H9 (cell line): ENCODE measurements at regions not wholly inside any gene's neighbourhood (a gene's known extent, or its start where the extent isn't known, plus 50 kb on each side); places are given as distances from the start of the nearest gene placed in this dataset.

Experiments used
- DNase-seq: peaks from one replicate; pipeline ENCODE4 v3.0.0-alpha.2; 2017
- H2AFZ ChIP-seq: one replicate; pipeline ENCODE4 v1.6.1; 2013; ENCODE audit warnings: mild to moderate bottlenecking, low read length, control low read depth, moderate library complexity
- H2AK5ac ChIP-seq: 2 replicates; pipeline ENCODE4 v1.6.1; 2013; ENCODE audit warnings: low read length, control low read depth, mixed read lengths; ENCODE audit not compliant: insufficient read length
- H2BK120ac ChIP-seq: one replicate; pipeline ENCODE4 v1.6.1; 2013; ENCODE audit warnings: low read depth, mild to moderate bottlenecking, low read length, control low read depth, inconsistent platforms; ENCODE audit not compliant: poor library complexity, severe bottlenecking
- H2BK12ac ChIP-seq: 2 replicates; pipeline ENCODE4 v1.6.1; 2013; ENCODE audit warnings: low read length, control low read depth, mixed read lengths, low read depth; ENCODE audit not compliant: insufficient read length
- H2BK15ac ChIP-seq: 2 replicates; pipeline ENCODE4 v1.6.1; 2013; ENCODE audit warnings: low read depth, low read length, control low read depth
- H2BK20ac ChIP-seq: one replicate; pipeline ENCODE4 v1.6.1; 2013; ENCODE audit warnings: low read depth, mild to moderate bottlenecking, low read length, control low read depth, inconsistent platforms; ENCODE audit not compliant: poor library complexity, severe bottlenecking
- H2BK5ac ChIP-seq: 2 replicates; pipeline ENCODE4 v1.6.1; 2013; ENCODE audit warnings: low read length, control low read depth, mixed read lengths; ENCODE audit not compliant: insufficient read length
- H3K14ac ChIP-seq: 2 replicates; pipeline ENCODE4 v1.6.1; 2013; ENCODE audit warnings: low read length, control low read depth; ENCODE audit not compliant: insufficient read depth
- H3K18ac ChIP-seq: 2 replicates; pipeline ENCODE4 v1.6.1; 2013; ENCODE audit warnings: low read depth, mild to moderate bottlenecking, mixed read lengths, low read length, control low read depth; ENCODE audit not compliant: insufficient read length
- H3K23ac ChIP-seq: 2 replicates; pipeline ENCODE4 v1.6.1; 2013; ENCODE audit warnings: low read length, control low read depth, mixed read lengths, low read depth; ENCODE audit not compliant: insufficient read length
- H3K23me2 ChIP-seq: 2 replicates; pipeline ENCODE4 v1.6.1; 2013; ENCODE audit warnings: low read depth, mild to moderate bottlenecking, mixed read lengths, low read length, control low read depth; ENCODE audit not compliant: insufficient read length, poor library complexity, severe bottlenecking
- H3K27ac ChIP-seq: 2 replicates; pipeline ENCODE4 v1.5.1; 2013; ENCODE audit warnings: low read length, control low read depth, mixed read lengths, low read depth; ENCODE audit not compliant: insufficient read length
- H3K27me3 ChIP-seq: 2 replicates; pipeline ENCODE4 v1.6.1; 2013; ENCODE audit warnings: low read length, control low read depth, inconsistent platforms; ENCODE audit not compliant: insufficient read depth
- H3K4ac ChIP-seq: 2 replicates; pipeline ENCODE4 v1.6.1; 2013; ENCODE audit warnings: low read depth, mild to moderate bottlenecking, control low read depth, inconsistent platforms, low read length, moderate library complexity
- H3K4me1 ChIP-seq: 2 replicates; pipeline ENCODE4 v1.6.1; 2013; ENCODE audit warnings: low read length, control low read depth, inconsistent platforms; ENCODE audit not compliant: insufficient read depth
- H3K4me2 ChIP-seq: 2 replicates; pipeline ENCODE4 v1.6.1; 2013; ENCODE audit warnings: low read length, control low read depth, mixed read lengths; ENCODE audit not compliant: insufficient read length, insufficient read depth
- H3K56ac ChIP-seq: 2 replicates; pipeline ENCODE4 v1.6.1; 2013; ENCODE audit warnings: low read depth, mild to moderate bottlenecking, mixed read lengths, low read length, control low read depth; ENCODE audit not compliant: insufficient read length
- H3K79me1 ChIP-seq: 2 replicates; pipeline ENCODE4 v1.6.1; 2013; ENCODE audit warnings: low read depth, mild to moderate bottlenecking, moderate library complexity, low read length, control low read depth, inconsistent platforms; ENCODE audit not compliant: insufficient read depth, poor library complexity, severe bottlenecking
- H3K79me2 ChIP-seq: 2 replicates; pipeline ENCODE4 v1.6.1; 2013; ENCODE audit warnings: low read length, control low read depth, inconsistent platforms; ENCODE audit not compliant: insufficient read depth
- H3K9ac ChIP-seq: 2 replicates; pipeline ENCODE4 v1.6.1; 2013; ENCODE audit warnings: low read length, control low read depth, mixed read lengths; ENCODE audit not compliant: insufficient read length; ENCODE audit errors: extremely low read depth
- H3K9me3 ChIP-seq: one replicate; pipeline ENCODE4 v1.6.1; 2013; ENCODE audit warnings: low read depth, low read length, inconsistent platforms; ENCODE audit not compliant: control insufficient read depth
- H3T11ph ChIP-seq: one replicate; pipeline ENCODE4 v1.6.1; 2013; ENCODE audit warnings: mild to moderate bottlenecking, low read length, control low read depth, inconsistent platforms
- H4K20me1 ChIP-seq: one replicate; pipeline ENCODE4 v1.6.1; 2013; ENCODE audit not compliant: control insufficient read depth, insufficient read length, insufficient read depth
- H4K5ac ChIP-seq: 2 replicates; pipeline ENCODE4 v1.6.1; 2013; ENCODE audit warnings: low read depth, mild to moderate bottlenecking, mixed read lengths, low read length, control low read depth; ENCODE audit not compliant: insufficient read length
- H4K8ac ChIP-seq: replicated peaks from 2 replicates; pipeline ENCODE4 v1.6.1; 2013; ENCODE audit warnings: low read length, control low read depth, mixed read lengths, low read depth; ENCODE audit not compliant: insufficient read length
- H4K91ac ChIP-seq: 2 replicates; pipeline ENCODE4 v1.6.1; 2013; ENCODE audit warnings: low read depth, mild to moderate bottlenecking, moderate library complexity, mixed read lengths, low read length, control low read depth; ENCODE audit not compliant: insufficient read length
- H3K27ac Mint-ChIP-seq, 3 experiments: 2 replicates in 2 of 3; 3 replicates in 1 of 3; pipeline ENCODE4 v1.8.0; 2020 to 2021; ENCODE audit warnings: mixed read lengths in 3 of 3, mild to moderate bottlenecking in 1 of 3, moderate library complexity in 1 of 3
- H3K27me3 Mint-ChIP-seq: 2 replicates; pipeline ENCODE4 v1.8.0; 2021; ENCODE audit warnings: low read depth, mild to moderate bottlenecking, moderate library complexity, mixed read lengths
- H3K36me3 Mint-ChIP-seq, 3 experiments: 2 replicates in 2 of 3; 3 replicates in 1 of 3; pipeline ENCODE4 v1.8.0; 2020 to 2021; ENCODE audit warnings: low read depth in 3 of 3, mixed read lengths in 3 of 3; ENCODE audit not compliant: insufficient read depth in 1 of 3
- H3K4me1 Mint-ChIP-seq, 2 experiments: 2 replicates each; pipeline ENCODE4 v1.8.0; 2020; ENCODE audit warnings: mixed read lengths in 2 of 2
- H3K4me3 Mint-ChIP-seq, 2 experiments: 2 replicates in 1 of 2; 3 replicates in 1 of 2; pipeline ENCODE4 v1.8.0; 2020 to 2021; ENCODE audit warnings: mild to moderate bottlenecking in 2 of 2, mixed read lengths in 2 of 2, moderate library complexity in 1 of 2
- H3K9me3 Mint-ChIP-seq, 2 experiments: 2 replicates in 1 of 2; 3 replicates in 1 of 2; pipeline ENCODE4 v1.8.0; 2020; ENCODE audit warnings: mild to moderate bottlenecking in 2 of 2, mixed read lengths in 2 of 2, moderate library complexity in 1 of 2
- WGBS: extraction: QIAGEN DNeasy Blood & Tissue Kit; methylation state at CpG from one replicate; pipeline ENCODE4 v1.1.7; 2013; ENCODE audit warnings: missing lambda C conversion rate, low lambda C conversion rate, mixed read lengths; ENCODE audit not compliant: insufficient read length; ENCODE audit errors: extremely low coverage; 5-methylcytosine and 5-hydroxymethylcytosine counted together
- TF ChIP-seq, protein P1 (sequence below): fragments of 200-600 bp; sonication (generic); conservative IDR thresholded peaks from 3 replicates; pipeline ENCODE4 v1.8.0; 2021; ENCODE audit warnings: antibody characterized with exemption, mild to moderate bottlenecking

DNA sequence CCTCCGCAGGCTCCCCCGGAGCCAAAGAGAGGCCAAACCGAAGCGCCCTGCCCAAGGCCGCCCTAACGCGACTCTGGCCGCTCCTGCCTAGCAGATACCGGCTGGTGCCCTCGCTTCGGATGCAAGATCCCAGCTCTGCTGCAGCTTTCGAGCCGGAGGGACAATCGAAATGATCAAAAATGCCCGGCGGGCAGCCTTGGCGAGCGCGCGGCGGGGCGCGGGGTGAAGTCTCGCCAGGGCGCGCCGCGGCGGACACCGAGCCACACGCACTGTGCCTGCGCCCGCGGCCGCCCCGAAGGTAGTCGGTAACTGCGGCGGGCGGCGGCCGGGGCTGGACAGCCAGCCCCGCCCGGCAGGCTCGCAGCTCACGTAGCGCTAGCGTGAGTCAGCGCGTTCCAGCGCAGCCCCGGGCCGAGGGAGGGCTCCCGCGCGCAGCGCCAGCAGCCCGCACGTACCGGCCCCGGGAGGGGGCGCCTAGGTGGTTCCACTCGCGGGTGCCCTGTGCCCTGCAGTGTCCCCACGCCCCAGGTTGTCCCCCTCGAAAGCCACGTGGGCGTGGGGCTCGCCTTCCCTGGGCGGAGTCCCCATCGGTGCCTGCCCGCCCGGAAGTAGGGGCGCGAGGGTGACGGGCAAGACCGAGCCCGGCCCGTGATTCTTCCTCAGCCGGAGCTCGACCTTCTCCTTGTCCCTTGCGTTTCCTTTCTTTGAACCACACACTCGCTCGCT is 109.2 kb upstream of the EGLN3 start:
- Histone ChIP-seq H4K8ac (no peak overlapping the region), H4K20me1 (no peaks in the 10 kb centered on the region), H3K23ac (no peak overlapping the region), H3K27me3 (no peaks in the 10 kb centered on the region; the same call in 1 of the 2 replicates), H2AK5ac (no peak overlapping the region), H2AFZ (no peak overlapping the region), H3K4me2 (peak overlapping the region; percentile 32), H2BK20ac (no peak overlapping the region), H3K4ac (no peak overlapping the region), H3K4me1 (no peaks in the 10 kb centered on the region), H3K14ac (peak overlapping the region; percentile 89), H2BK15ac (no peak overlapping the region), H2BK5ac (no peak overlapping the region), H3K27ac (no peak overlapping the region), H3K9ac (no peak overlapping the region), H4K91ac (no peak overlapping the region), H3K23me2 (peaks cover 6% of the 10 kb centered on the region), H3K18ac (peak overlapping the region; percentile 86), H4K5ac (no peak overlapping the region), H3K79me1 (no peaks in the 10 kb centered on the region), H3K56ac (no peak overlapping the region), H2BK120ac (no peak overlapping the region), H3K9me3 (no peaks in the 10 kb centered on the region), H3T11ph (no peak overlapping the region), H3K79me2 (no peaks in the 10 kb centered on the region), H2BK12ac (no peak overlapping the region)
- WGBS = no CpG with 5 or more reads among the region's 84 CpGs
- Mint-ChIP-seq H3K9me3 (no peaks in the 10 kb centered on the region; a peak in 1 of 5 replicates), H3K27ac (peak overlapping the region in 2 of 3 experiments; percentile 60 to 96; a peak in 3 of 7 replicates), H3K4me1 (peaks cover 13 to 16% of the 10 kb centered on the region in 2 experiments), H3K27me3 (peaks cover 31% of the 10 kb centered on the region), H3K4me3 (peak overlapping the region; percentile 82 to 84), H3K36me3 (no peaks in the 10 kb centered on the region)
- DNase-seq = peak; percentile 75
- TF ChIP-seq, protein P1, sequence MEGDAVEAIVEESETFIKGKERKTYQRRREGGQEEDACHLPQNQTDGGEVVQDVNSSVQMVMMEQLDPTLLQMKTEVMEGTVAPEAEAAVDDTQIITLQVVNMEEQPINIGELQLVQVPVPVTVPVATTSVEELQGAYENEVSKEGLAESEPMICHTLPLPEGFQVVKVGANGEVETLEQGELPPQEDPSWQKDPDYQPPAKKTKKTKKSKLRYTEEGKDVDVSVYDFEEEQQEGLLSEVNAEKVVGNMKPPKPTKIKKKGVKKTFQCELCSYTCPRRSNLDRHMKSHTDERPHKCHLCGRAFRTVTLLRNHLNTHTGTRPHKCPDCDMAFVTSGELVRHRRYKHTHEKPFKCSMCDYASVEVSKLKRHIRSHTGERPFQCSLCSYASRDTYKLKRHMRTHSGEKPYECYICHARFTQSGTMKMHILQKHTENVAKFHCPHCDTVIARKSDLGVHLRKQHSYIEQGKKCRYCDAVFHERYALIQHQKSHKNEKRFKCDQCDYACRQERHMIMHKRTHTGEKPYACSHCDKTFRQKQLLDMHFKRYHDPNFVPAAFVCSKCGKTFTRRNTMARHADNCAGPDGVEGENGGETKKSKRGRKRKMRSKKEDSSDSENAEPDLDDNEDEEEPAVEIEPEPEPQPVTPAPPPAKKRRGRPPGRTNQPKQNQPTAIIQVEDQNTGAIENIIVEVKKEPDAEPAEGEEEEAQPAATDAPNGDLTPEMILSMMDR = peak; percentile 34; the same call in 2 of the 3 replicates
